Heart right ventricle (tissue), 16 donors: ENCODE measurements at regions not wholly inside any gene's neighbourhood (a gene's known extent, or its start where the extent isn't known, plus 50 kb on each side); places are given as distances from the start of the nearest gene placed in this dataset.
A peak's percentile ranks its signal among the peaks of the same experiment; 100 is the strongest.

Experiments used
- ATAC-seq, 8 donors: fragments of 200-7000 bp; cut with Tn5 transposase; one replicate each; pipeline ENCODE4 v1.9.1; 2020; ENCODE audit warnings: mild to moderate bottlenecking in 8 of 8, moderate library complexity in 8 of 8, moderate number of reproducible peaks in 1 of 8
- DNase-seq, 2 donors: peaks; one replicate each; pipeline ENCODE4 v3.0.0-alpha.2; 2020
- H3K27ac ChIP-seq, 10 donors: fragments of 200-600 bp; sonication (generic) in 2 of 10; one replicate each; pipeline versions ENCODE4 v1.5.0 to v1.8.0; 2020 to 2022; ENCODE audit warnings: mild to moderate bottlenecking in 3 of 10
- H3K27me3 ChIP-seq, 7 donors: fragments of 200-600 bp; one replicate each; pipeline ENCODE4 v1.8.0; 2021 to 2022; ENCODE audit warnings: mild to moderate bottlenecking in 2 of 7
- H3K36me3 ChIP-seq, 9 donors: fragments of 200-600 bp; sonication (generic) in 1 of 9; one replicate each; pipeline versions ENCODE4 v1.5.0 to v1.8.0; 2020 to 2022; ENCODE audit warnings: mild to moderate bottlenecking in 2 of 9
- H3K4me1 ChIP-seq, 9 donors: fragments of 200-600 bp; sonication (generic) in 1 of 9; one replicate each; pipeline versions ENCODE4 v1.5.0 to v1.8.0; 2020 to 2022; ENCODE audit warnings: mild to moderate bottlenecking in 4 of 9
- H3K4me3 ChIP-seq, 10 donors: fragments of 200-600 bp; sonication (generic) in 2 of 10; one replicate each; pipeline versions ENCODE4 v1.5.0 to v1.8.0; 2020 to 2022; ENCODE audit warnings: mild to moderate bottlenecking in 7 of 10, moderate library complexity in 2 of 10
- H3K9me3 ChIP-seq, 11 donors: fragments of 200-600 bp in 10 of 11; sonication (generic) in 2 of 11; one replicate each; pipeline versions ENCODE4 v1.5.0 to v1.8.0; 2013 to 2022; ENCODE audit warnings: mild to moderate bottlenecking in 2 of 11, control low read depth in 1 of 11, moderate library complexity in 1 of 11
- CTCF ChIP-seq, 9 donors: fragments of 200-600 bp; sonication (generic) in 2 of 9; IDR thresholded peaks; one replicate each; pipeline versions ENCODE4 v1.5.0 to v1.8.0; 2021 to 2022; ENCODE audit warnings: antibody characterized with exemption in 9 of 9, mild to moderate bottlenecking in 5 of 9, moderate library complexity in 1 of 9
- WGBS, 2 donors: extraction: QIAGEN DNeasy Blood & Tissue Kit; methylation state at CpG; one replicate each; pipeline ENCODE4 v1.1.7; 2013; ENCODE audit warnings: inconsistent platforms in 1 of 2; 5-methylcytosine and 5-hydroxymethylcytosine counted together
- intact Hi-C, 10 donors: fragments of 100-400 bp; cut with DNase I; formaldehyde crosslinking; loops; one replicate each; pipeline versions ENCODE4 v1.11.1 to v1.14.2; 2022
- donor health status: Arrhythmogenic right ventricular cardiomyopathy.
- donor health status: ischemic (EF 13 %, LVEDD 7.1; RV severe dilation, severe dysfunction).
- donor health status: healthy with polysubstance abuse.
- donor health status: DM: no; HTN: yes; CAD: no.
- donor health status: DM: no; HTN: no; CAD: no.
- donor health status: ischemic (EF 25% LVEDD 6.9; RV normal size, moderate dysfunction).
- donor health status: ischemic (EF 25% LVEDD 5.7; RV mildly dilated, moderate dysfunction).
- donor health status: healthy.
- donor health status: DM: yes; HTN: yes; CAD: no.
- donor health status: Ischemic cardiomyopathy.
- donor health status: ischemic (EF 35%, LVEDD 5.7; RV mildly dilated, moderate dysfunction).
- donor health status: nonischemic (EF 11% LVEDD 7.7; RV severe dilation, severe dysfunction).
- donor health status: DM: yes; HTN: yes; CAD: no.
- donor health status: PGD.
- donor health status: ischemic (EF 29% LVEDD 5.4; RV normal size, mild dysfunction).
- donor health status: nonischemic (EF 23%, LVEDD 6.1; RV moderate dilation, normal function).

- 34 to 40% methylated on average over 5 of the region's 5 CpGs for WGBS, 2 donors
- DNase-seq (peak; percentile 20 to 32), ATAC-seq (peak; percentile 79 to 93 (median 86))
- Histone ChIP-seq H3K36me3 (no peaks in the 10 kb centered on the region), H3K27ac (no peak overlapping the region), H3K27me3 (peaks cover 0 to 10% (median 0%) of the 10 kb centered on the region in 7 donors), H3K4me1 (no peaks in the 10 kb centered on the region), H3K4me3 (no peak overlapping the region), H3K9me3 (peaks cover 0 to 12% (median 0%) of the 10 kb centered on the region in 11 donors)
- intact Hi-C loops, result loop anchor here in 6 of 10 donors (2.0 to 10.0 kb wide), 4 partner anchors 703 to 853 kb away; no protein-coding TSS in a partner anchor
- TF ChIP-seq CTCF (IDR thresholded peaks at IDR 0.05), result peak in 8 of 9 donors; percentile 17 to 63 (median 46)
Measured at GRCh38 chr2:65722028-65722778, 289.8 kb upstream of the SPRED2 start.

DNA sequence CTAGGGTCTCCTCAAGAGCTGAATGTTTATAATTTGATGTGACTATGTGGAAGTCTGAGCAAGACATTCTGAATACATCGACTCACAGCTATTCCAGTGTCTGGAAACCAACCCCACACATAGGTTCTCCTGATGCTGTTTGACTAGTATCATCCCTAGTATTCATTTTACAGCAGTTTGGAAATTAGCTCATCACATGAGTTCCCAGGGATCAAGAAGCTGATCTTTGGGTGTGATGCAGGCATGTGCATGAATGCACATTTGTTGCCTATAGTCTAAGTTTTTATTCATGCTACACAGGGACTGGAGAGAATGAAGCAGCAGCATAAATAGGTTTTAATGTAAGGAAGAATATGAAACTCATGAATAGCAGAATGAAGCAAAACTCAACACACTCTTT is 284.3 kb upstream of the SPRED2 start:
- H3K9me3 ChIP-seq, result no peaks in the 10 kb centered on the region
- no peak overlapping the region for H3K27ac ChIP-seq
- 82 to 88% methylated on average over 1 of the region's 1 CpG for WGBS, 2 donors
- DNase-seq (no peak), ATAC-seq (no peak)
- H3K4me3 ChIP-seq, result no peak overlapping the region
- TF ChIP-seq CTCF (IDR thresholded peaks at IDR 0.05), result no peak
- peaks cover 0 to 5% (median 0%) of the 10 kb centered on the region in 9 donors for H3K4me1 ChIP-seq
- intact Hi-C loops, result no loop called here
- H3K36me3 ChIP-seq, result no peaks in the 10 kb centered on the region
- no peaks in the 10 kb centered on the region for H3K27me3 ChIP-seq

GRCh38 chr2:65715323-65715722 is 282.9 kb upstream of the SPRED2 start:
- no peak for TF ChIP-seq CTCF (IDR thresholded peaks at IDR 0.05)
- intact Hi-C loops, result no loop called here
- Histone ChIP-seq H3K27ac (no peak overlapping the region), H3K36me3 (no peaks in the 10 kb centered on the region), H3K4me1 (peaks cover 0 to 5% (median 0%) of the 10 kb centered on the region in 9 donors), H3K4me3 (no peak overlapping the region), H3K9me3 (no peaks in the 10 kb centered on the region), H3K27me3 (no peaks in the 10 kb centered on the region)
- DNase-seq (no peak), ATAC-seq (peak in 2 of 8 donors; percentile 56 to 81)
- WGBS, 2 donors, result 49 to 51% methylated on average over 2 of the region's 2 CpGs

GRCh38 chr2:65714866-65715265 is 282.5 kb upstream of the SPRED2 start:
- no peak overlapping the region for H3K4me3 ChIP-seq
- 39 to 60% methylated on average over 1 of the region's 1 CpG for WGBS, 2 donors
- H3K9me3 ChIP-seq, result no peaks in the 10 kb centered on the region
- no peak for TF ChIP-seq CTCF (IDR thresholded peaks at IDR 0.05)
- H3K4me1 ChIP-seq, result peaks cover 0 to 5% (median 0%) of the 10 kb centered on the region in 9 donors
- intact Hi-C loops, result no loop called here
- H3K27ac ChIP-seq, result no peak overlapping the region
- DNase-seq (no peak), ATAC-seq (no peak)
- no peaks in the 10 kb centered on the region for H3K27me3 ChIP-seq
- no peaks in the 10 kb centered on the region for H3K36me3 ChIP-seq
